HepG2 (cell line): ENCODE measurements at regions not wholly inside any gene's neighbourhood (a gene's known extent, or its start where the extent isn't known, plus 50 kb on each side); places are given as distances from the start of the nearest gene placed in this dataset.

ENCODE experiments used
- ATAC-seq: fragments of 200-7000 bp; cut with Tn5 transposase; 3 replicates; pipeline ENCODE4 v1.9.1; 2020; ENCODE audit warnings: mild to moderate bottlenecking, moderate library complexity
- BruUV-seq: library from RNA; stranded (reverse); fragments of 400-500 nt; replicated peaks from 2 replicates; lab custom pipeline; 2021; lab: Mats Ljungman, UMichigan
- CTCF ChIA-PET: fragments of 300-600 bp; formaldehyde crosslinking; extraction: SDS; loops from one replicate; lab custom pipeline; 2021; ENCODE audit warnings: low total read pairs, inconsistent platforms, low intra/inter-chr PET ratio; lab: Yijun Ruan, JAX
- POLR2A ChIA-PET: fragments of 350-600 bp; sonication (Branson Sonifier 250); formaldehyde crosslinking; loops from one replicate; lab custom pipeline; 2020; ENCODE audit warnings: antibody characterized with exemption, inconsistent platforms; lab: Yijun Ruan, JAX
- DNase-seq: peaks from one replicate; pipeline ENCODE4 v3.0.0-alpha.2; 2015; ENCODE audit warnings: low spot score
- FAIRE-seq: peaks from 3 replicates; lab custom pipeline; 2011; peaks lifted over from hg19 to GRCh38; lab: Jason Lieb, UNC
- H2AFZ ChIP-seq: one replicate; pipeline ENCODE4 v1.6.1; 2011; ENCODE audit warnings: low read length, inconsistent platforms
- H3K27ac ChIP-seq: fragments of 300-600 bp; 3 replicates; pipeline ENCODE4 v1.8.0; 2011; ENCODE audit warnings: mixed run types, mild to moderate bottlenecking, mixed read lengths, low read length, inconsistent platforms; ENCODE audit not compliant: insufficient read depth; ENCODE audit errors: extremely low read length
- H3K27me3 ChIP-seq, 2 experiments: fragments of 200-600 bp in 1 of 2; 2 replicates in 1 of 2; 3 replicates in 1 of 2; pipeline versions ENCODE4 v1.6.0 to v1.8.0; 2011; ENCODE audit warnings: low read length in 2 of 2, mild to moderate bottlenecking in 2 of 2, moderate library complexity in 2 of 2, inconsistent platforms in 1 of 2; ENCODE audit not compliant: insufficient read depth in 2 of 2, control insufficient read depth in 1 of 2
- H3K36me3 ChIP-seq, 2 experiments: fragments of 200-600 bp in 1 of 2; replicated peaks in 1 of 2; 2 replicates in 1 of 2; 3 replicates in 1 of 2; pipeline versions ENCODE4 v1.5.1 to v1.8.0; 2011; ENCODE audit warnings: low read length in 2 of 2, inconsistent platforms in 1 of 2; ENCODE audit not compliant: insufficient read depth in 2 of 2, control insufficient read depth in 1 of 2
- H3K4me1 ChIP-seq: 2 replicates; pipeline ENCODE4 v1.5.1; 2012; ENCODE audit warnings: low read length, inconsistent platforms; ENCODE audit not compliant: insufficient read depth
- H3K4me2 ChIP-seq: 2 replicates; pipeline ENCODE4 v1.6.0; 2011; ENCODE audit warnings: low read depth, low read length, inconsistent platforms
- H3K4me3 ChIP-seq, 3 experiments: fragments of 200-600 bp in 1 of 3; sonication (generic), shearing (Covaris generic) in 1 of 3; replicated peaks in 1 of 3; 2 replicates each; pipeline ENCODE4 v1.5.1; 2011 to 2016; ENCODE audit warnings: low read length in 3 of 3, inconsistent platforms in 2 of 3, low read depth in 2 of 3, mild to moderate bottlenecking in 2 of 3, control low read depth in 1 of 3, mixed read lengths in 1 of 3; ENCODE audit not compliant: insufficient read depth in 1 of 3
- H3K79me2 ChIP-seq: one replicate; pipeline ENCODE4 v1.6.1; 2011; ENCODE audit warnings: low read length, inconsistent platforms; ENCODE audit not compliant: insufficient read depth
- H3K9ac ChIP-seq: 2 replicates; pipeline ENCODE4 v1.6.0; 2011; ENCODE audit warnings: mild to moderate bottlenecking, low read depth, low read length, inconsistent platforms; ENCODE audit not compliant: insufficient read depth
- H3K9me3 ChIP-seq: 2 replicates; pipeline ENCODE4 v1.5.1; 2012; ENCODE audit warnings: mild to moderate bottlenecking, low read length
- H4K20me1 ChIP-seq: 2 replicates; pipeline ENCODE4 v1.6.0; 2011; ENCODE audit warnings: inconsistent platforms, mild to moderate bottlenecking, low read length, moderate library complexity; ENCODE audit not compliant: insufficient read depth
- ARHGAP35 ChIP-seq: sonication (generic); formaldehyde crosslinking; IDR thresholded peaks from 2 replicates; pipeline ENCODE4 v1.9.0; 2022; ENCODE audit warnings: mild to moderate bottlenecking, inconsistent platforms, moderate library complexity, missing genetic modification reagents, borderline replicate concordance
- ATAD3A ChIP-seq: sonication (generic); formaldehyde crosslinking; IDR thresholded peaks from 2 replicates; pipeline ENCODE4 v1.4.0; 2020; ENCODE audit warnings: missing genetic modification reagents
- FLYWCH1 ChIP-seq: sonication (generic); formaldehyde crosslinking; IDR thresholded peaks from 2 replicates; pipeline ENCODE4 v1.8.1; 2023; ENCODE audit warnings: mild to moderate bottlenecking, missing genetic modification reagents
- HNF4G ChIP-seq, 2 experiments: sonication (generic) in 1 of 2; formaldehyde crosslinking in 1 of 2; IDR thresholded peaks; 2 replicates each; pipeline versions ENCODE4 v1.4.0 to v1.6.1; 2011 to 2020; ENCODE audit warnings: borderline replicate concordance in 2 of 2, low read depth in 2 of 2, mild to moderate bottlenecking in 2 of 2, low read length in 1 of 2, missing genetic modification reagents in 1 of 2, moderate library complexity in 1 of 2
- MIER3 ChIP-seq: IDR thresholded peaks from 2 replicates; pipeline ENCODE4 v1.6.1; 2016; ENCODE audit warnings: missing compliant biosample characterization, borderline replicate concordance
- NONO ChIP-seq, 2 experiments: fragments of 450-650 bp in 1 of 2; sonication (generic) in 1 of 2; formaldehyde crosslinking in 1 of 2; IDR thresholded peaks in 1 of 2; conservative IDR thresholded peaks in 1 of 2; 2 replicates each; pipeline versions ENCODE4 v1.6.1 to v1.8.0; 2017 to 2022; ENCODE audit warnings: mild to moderate bottlenecking in 1 of 2, missing genetic modification reagents in 1 of 2, moderate library complexity in 1 of 2
- POLR2G ChIP-seq: fragments of 200-400 bp; formaldehyde crosslinking; IDR thresholded peaks from 2 replicates; pipeline ENCODE4 v1.6.1; 2018; ENCODE audit warnings: mild to moderate bottlenecking, low read depth, low read length, moderate library complexity
- RFX3 ChIP-seq: IDR thresholded peaks from 2 replicates; pipeline ENCODE4 v1.6.1; 2016; ENCODE audit warnings: missing biosample characterization, missing genetic modification reagents
- ZFP41 ChIP-seq: sonication (generic); formaldehyde crosslinking; IDR thresholded peaks from 2 replicates; pipeline ENCODE4 v1.4.0; 2020; ENCODE audit warnings: mild to moderate bottlenecking, missing genetic modification reagents, borderline replicate concordance
- ZNF256 ChIP-seq: sonication (generic); formaldehyde crosslinking; conservative IDR thresholded peaks from 2 replicates; pipeline ENCODE4 v1.4.0; 2020; ENCODE audit warnings: missing genetic modification reagents
- ZNF33A ChIP-seq: sonication (generic); formaldehyde crosslinking; IDR thresholded peaks from 2 replicates; pipeline ENCODE4 v1.5.1; 2020; ENCODE audit warnings: missing genetic modification reagents, mild to moderate bottlenecking, moderate library complexity, borderline replicate concordance
- ZNF431 ChIP-seq: sonication (generic); formaldehyde crosslinking; IDR thresholded peaks from 2 replicates; pipeline ENCODE4 v1.9.0; 2022; ENCODE audit warnings: missing genetic modification reagents, low read depth, mild to moderate bottlenecking, borderline replicate concordance
- ZNF446 ChIP-seq: sonication (generic); formaldehyde crosslinking; IDR thresholded peaks from 2 replicates; pipeline ENCODE4 v1.5.0; 2020; ENCODE audit warnings: mild to moderate bottlenecking, missing genetic modification reagents
- ZNF556 ChIP-seq: sonication (generic); formaldehyde crosslinking; IDR thresholded peaks from 2 replicates; pipeline ENCODE4 v1.4.0; 2020; ENCODE audit warnings: mild to moderate bottlenecking, missing genetic modification reagents, borderline replicate concordance
- WGBS: methylation state at CpG from one replicate; pipeline ENCODE4 v1.1.6; 2017; ENCODE audit warnings: low lambda C conversion rate; 5-methylcytosine and 5-hydroxymethylcytosine counted together
- in situ Hi-C: cut with HindIII; loops from 2 replicates; pipeline ENCODE4 v1.10.0; 2017; ENCODE audit warnings: low pct_unique_long_range_greater_than_20kb; ENCODE audit not compliant: extremely low pct_ligation_motif_present
- intact Hi-C: fragments of 100-400 bp; cut with micrococcal nuclease; formaldehyde crosslinking; loops from one replicate; pipeline ENCODE4 v1.10.0; 2022; ENCODE audit not compliant: unreplicated experiment
- TF ChIP-seq, protein P1 (sequence below): sonication (generic); formaldehyde crosslinking; IDR thresholded peaks from 2 replicates; pipeline ENCODE4 v1.8.1; 2023; ENCODE audit warnings: mild to moderate bottlenecking, inconsistent platforms, moderate library complexity, missing genetic modification reagents, borderline replicate concordance

GRCh38 chr6:90793771-90794170 lies 206.9 kb upstream of the MAP3K7 start:
- H3K9ac ChIP-seq = no peak overlapping the region
- intact Hi-C loops (no loop called here), in situ Hi-C loops (no loop called here)
- no peak overlapping the region for H2AFZ ChIP-seq
- POLR2A ChIA-PET = no interaction called here
- CTCF ChIA-PET = no interaction called here
- H3K4me3 ChIP-seq = no peak overlapping the region
- BruUV-seq = no TSS peak
- no peak overlapping the region for H3K4me2 ChIP-seq
- H3K27me3 ChIP-seq = no peaks in the 10 kb centered on the region
- H3K9me3 ChIP-seq = no peaks in the 10 kb centered on the region
- FAIRE-seq = no peak
- no peak for TF ChIP-seq ZNF556 (CRISPR knock-in tag)
- no peaks in the 10 kb centered on the region for H4K20me1 ChIP-seq
- H3K79me2 ChIP-seq = no peaks in the 10 kb centered on the region
- H3K36me3 ChIP-seq = no peaks in the 10 kb centered on the region
- ATAC-seq = no peak
- H3K4me1 ChIP-seq = no peaks in the 10 kb centered on the region
- WGBS = 0% methylated on average over 2 of the region's 2 CpGs
- H3K27ac ChIP-seq = no peak overlapping the region
- DNase-seq = no peak

DNA sequence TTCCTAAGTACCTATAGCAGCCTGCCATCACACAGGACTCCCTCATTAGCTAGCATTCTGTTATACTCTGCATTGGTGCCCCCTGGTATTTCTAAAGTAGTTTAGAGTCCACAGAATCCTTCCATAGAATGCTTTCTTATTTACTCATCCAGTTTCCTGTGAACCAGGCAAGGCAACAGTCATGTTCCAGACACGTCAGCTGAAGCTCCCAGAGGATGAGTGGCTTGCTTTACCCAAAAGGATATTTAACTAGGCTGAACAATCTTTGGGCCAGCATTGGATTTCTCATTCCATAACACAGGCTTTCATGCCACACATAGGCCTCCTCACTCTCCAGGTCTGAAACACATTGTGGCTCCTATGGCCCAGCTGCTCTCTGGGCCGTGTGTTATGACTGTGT lies 203.8 kb upstream of the MAP3K7 start:
- Histone ChIP-seq H3K27me3 (no peaks in the 10 kb centered on the region), H3K4me2 (no peak overlapping the region), H3K4me3 (no peak overlapping the region), H2AFZ (no peak overlapping the region), H3K27ac (no peak overlapping the region), H4K20me1 (no peaks in the 10 kb centered on the region), H3K79me2 (no peaks in the 10 kb centered on the region), H3K9me3 (no peaks in the 10 kb centered on the region), H3K4me1 (no peaks in the 10 kb centered on the region), H3K36me3 (no peaks in the 10 kb centered on the region), H3K9ac (no peak overlapping the region)
- ATAC-seq = no peak
- no TSS peak for BruUV-seq
- no peak for FAIRE-seq
- ChIA-PET POLR2A (no interaction called here), CTCF (no interaction called here)
- DNase-seq = no peak
- intact Hi-C loops = no loop called here
- in situ Hi-C loops = no loop called here
- WGBS = 12% methylated on average over 2 of the region's 2 CpGs
- TF ChIP-seq, protein P1, sequence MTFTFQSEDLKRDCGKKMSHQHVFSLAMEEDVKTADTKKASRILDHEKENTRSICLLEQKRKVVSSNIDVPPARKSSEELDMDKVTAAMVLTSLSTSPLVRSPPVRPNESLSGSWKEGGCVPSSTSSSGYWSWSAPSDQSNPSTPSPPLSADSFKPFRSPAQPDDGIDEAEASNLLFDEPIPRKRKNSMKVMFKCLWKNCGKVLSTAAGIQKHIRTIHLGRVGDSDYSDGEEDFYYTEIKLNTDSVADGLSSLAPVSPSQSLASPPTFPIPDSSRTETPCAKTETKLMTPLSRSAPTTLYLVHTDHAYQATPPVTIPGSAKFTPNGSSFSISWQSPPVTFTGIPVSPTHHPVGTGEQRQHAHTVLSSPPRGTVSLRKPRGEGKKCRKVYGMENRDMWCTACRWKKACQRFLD (CRISPR knock-in tag) = no peak
- no peak for TF ChIP-seq ZNF446 (CRISPR knock-in tag)
- TF ChIP-seq HNF4G (IDR thresholded peaks at IDR 0.05; ENCODE audit: borderline replicate concordance, low read depth, low read length) = no peak
- no peak for TF ChIP-seq HNF4G (CRISPR knock-in tag; IDR thresholded peaks at IDR 0.05; ENCODE audit: borderline replicate concordance, low read depth)
- no peak for TF ChIP-seq POLR2G
- TF ChIP-seq FLYWCH1 (CRISPR knock-in tag) = no peak
- no peak for TF ChIP-seq ZNF33A
- no peak for TF ChIP-seq ZFP41 (CRISPR knock-in tag)
- TF ChIP-seq ZNF431 (CRISPR knock-in tag) = no peak
- no peak for TF ChIP-seq RFX3
- TF ChIP-seq NONO (IDR thresholded peaks at IDR 0.05) = no peak
- no peak for TF ChIP-seq NONO (CRISPR knock-in tag; conservative IDR thresholded peaks at IDR 0.05)
- no peak for TF ChIP-seq ATAD3A (CRISPR knock-in tag)
- TF ChIP-seq ARHGAP35 (CRISPR knock-in tag) = no peak
- no peak for TF ChIP-seq ZNF256 (CRISPR knock-in tag)
- no peak for TF ChIP-seq MIER3 (CRISPR knock-in tag)
